Panc1 (cell line): ENCODE measurements at regions not wholly inside any gene's neighbourhood (a gene's known extent, or its start where the extent isn't known, plus 50 kb on each side); places are given as distances from the start of the nearest gene placed in this dataset.

Source experiments
- CTCF ChIP-seq: fragments of 450-650 bp; IDR thresholded peaks from 2 replicates; pipeline ENCODE4 v1.5.1; 2017; ENCODE audit warnings: mild to moderate bottlenecking
- POLR2AphosphoS5 ChIP-seq: IDR thresholded peaks from 2 replicates; pipeline ENCODE4 v1.6.1; 2012; ENCODE audit warnings: mild to moderate bottlenecking, low read depth, low read length, moderate library complexity
- REST ChIP-seq, 2 experiments: IDR thresholded peaks; 2 replicates each; pipeline ENCODE4 v1.6.1; 2011 to 2012; ENCODE audit warnings: low read depth in 2 of 2, control low read depth in 1 of 2, low read length in 1 of 2, mild to moderate bottlenecking in 1 of 2, moderate library complexity in 1 of 2; ENCODE audit not compliant: insufficient read depth in 1 of 2
- TCF7L2 ChIP-seq: IDR thresholded peaks from 2 replicates; pipeline ENCODE4 v1.6.1; 2011; ENCODE audit warnings: mild to moderate bottlenecking, low read depth, low read length, inconsistent platforms

GRCh38 chr3:110670407-110670806, 401.2 kb upstream of the NECTIN3 start:
- no peak for TF ChIP-seq CTCF
- no peak for TF ChIP-seq POLR2AphosphoS5
- TF ChIP-seq TCF7L2 = no peak
- no peak for TF ChIP-seq REST (IDR thresholded peaks at IDR 0.05; ENCODE audit: insufficient read depth in 1 of 2, low read depth in 2 of 2, low read length in 1 of 2)
